Thyroid gland (tissue), 4 donors: ENCODE measurements at regions not wholly inside any gene's neighbourhood (a gene's known extent, or its start where the extent isn't known, plus 50 kb on each side); places are given as distances from the start of the nearest gene placed in this dataset.

Experiments
- DNase-seq, 2 donors: peaks; one replicate each; pipeline ENCODE4 v3.0.0-alpha.2; 2019
- H3K27ac ChIP-seq, 3 donors: fragments of 200-600 bp; sonication (generic); 1 replicate in 2 of 3; 2 replicates in 1 of 3; pipeline ENCODE4 v1.5.1; 2016 to 2019; ENCODE audit warnings: mild to moderate bottlenecking in 1 of 3, moderate library complexity in 1 of 3
- H3K27me3 ChIP-seq: fragments of 200-600 bp; sonication (generic); one replicate; pipeline ENCODE4 v1.5.1; 2019
- H3K36me3 ChIP-seq, 2 donors: fragments of 200-600 bp; sonication (generic); one replicate each; pipeline ENCODE4 v1.5.1; 2016 to 2019
- H3K4me1 ChIP-seq, 2 donors: fragments of 200-600 bp; sonication (generic); one replicate each; pipeline ENCODE4 v1.5.1; 2017 to 2019
- H3K4me3 ChIP-seq, 3 donors: fragments of 200-600 bp; sonication (generic); replicated peaks in 1 of 3; 1 replicate in 2 of 3; 2 replicates in 1 of 3; pipeline ENCODE4 v1.5.1; 2016; ENCODE audit warnings: mild to moderate bottlenecking in 1 of 3
- H3K9me3 ChIP-seq: fragments of 200-600 bp; sonication (generic); one replicate; pipeline ENCODE4 v1.5.1; 2017
- CTCF ChIP-seq, 6 experiments: fragments of 200-600 bp in 3 of 6; fragments of 450-650 bp in 3 of 6; sonication (generic) in 3 of 6; IDR thresholded peaks; one replicate each; pipeline ENCODE4 v1.5.1; 2016 to 2019; ENCODE audit warnings: antibody characterized with exemption in 6 of 6, mild to moderate bottlenecking in 2 of 6, inconsistent platforms in 1 of 6, moderate library complexity in 1 of 6
- POLR2A ChIP-seq, 2 donors: fragments of 450-650 bp; IDR thresholded peaks; one replicate each; pipeline ENCODE4 v1.6.1; 2017; ENCODE audit warnings: antibody characterized with exemption in 2 of 2, mild to moderate bottlenecking in 2 of 2, moderate library complexity in 1 of 2
- WGBS, 2 donors: methylation state at CpG; one replicate each; pipeline ENCODE4 v1.1.5; 2017; 5-methylcytosine and 5-hydroxymethylcytosine counted together
- intact Hi-C: fragments of 100-400 bp; cut with DNase I; formaldehyde crosslinking; loops from one replicate; pipeline ENCODE4 v1.15.1; 2023

GRCh38 chr9:38153152-38153909, 84.3 kb upstream of the SHB start:
- H3K4me1 ChIP-seq, result no peaks in the 10 kb centered on the region
- H3K27me3 ChIP-seq, result no peaks in the 10 kb centered on the region
- no peak for DNase-seq
- no peak overlapping the region for H3K4me3 ChIP-seq
- 78 to 91% methylated on average over 6 of the region's 6 CpGs for WGBS, 2 donors
- no peak overlapping the region for H3K27ac ChIP-seq
- no peaks in the 10 kb centered on the region for H3K9me3 ChIP-seq
- intact Hi-C loops, result no loop called here
- TF ChIP-seq POLR2A (IDR thresholded peaks at IDR 0.05) (no peak), CTCF (IDR thresholded peaks at IDR 0.05) (no peak)
- H3K36me3 ChIP-seq, result no peaks in the 10 kb centered on the region

GRCh38 chr9:38149647-38150046, 80.6 kb upstream of the SHB start:
- intact Hi-C loops, result no loop called here
- no peak overlapping the region for H3K4me3 ChIP-seq
- H3K9me3 ChIP-seq, result no peaks in the 10 kb centered on the region
- H3K27me3 ChIP-seq, result no peaks in the 10 kb centered on the region
- H3K36me3 ChIP-seq, result no peaks in the 10 kb centered on the region
- 61 to 73% methylated on average over 3 of the region's 3 CpGs for WGBS, 2 donors
- no peak for DNase-seq
- TF ChIP-seq POLR2A (IDR thresholded peaks at IDR 0.05) (no peak), CTCF (IDR thresholded peaks at IDR 0.05) (no peak)
- H3K4me1 ChIP-seq, result no peaks in the 10 kb centered on the region
- H3K27ac ChIP-seq, result no peak overlapping the region

DNA sequence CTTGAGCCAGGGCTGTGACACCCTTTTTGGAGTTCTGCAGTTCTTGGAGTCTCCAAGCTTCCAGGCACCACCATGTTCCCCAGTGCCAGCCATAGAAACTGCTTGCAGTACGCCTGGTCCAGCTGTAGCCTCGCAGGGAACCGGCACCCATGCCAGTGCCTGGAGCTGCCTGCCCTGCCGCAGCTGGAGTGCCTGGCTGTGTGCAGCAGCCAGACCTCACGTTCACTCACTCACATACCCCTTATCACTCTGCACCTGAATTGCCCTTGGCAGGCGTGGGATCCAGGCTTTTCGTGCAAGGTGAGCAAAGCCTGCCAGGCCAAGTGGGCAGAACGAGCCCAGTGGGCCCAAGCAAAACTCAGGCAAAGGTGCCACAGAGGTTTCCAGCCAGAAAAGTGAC, 77.8 kb upstream of the SHB start:
- no peaks in the 10 kb centered on the region for H3K36me3 ChIP-seq
- H3K27ac ChIP-seq, result no peak overlapping the region
- no peaks in the 10 kb centered on the region for H3K9me3 ChIP-seq
- no peaks in the 10 kb centered on the region for H3K27me3 ChIP-seq
- 79 to 92% methylated on average over 6 to 8 of the region's 8 CpGs for WGBS, 2 donors
- intact Hi-C loops, result no loop called here
- H3K4me1 ChIP-seq, result no peaks in the 10 kb centered on the region
- DNase-seq, result no peak
- TF ChIP-seq POLR2A (IDR thresholded peaks at IDR 0.05) (no peak), CTCF (IDR thresholded peaks at IDR 0.05) (no peak)
- no peak overlapping the region for H3K4me3 ChIP-seq

GRCh38 chr9:38145526-38146053, 76.6 kb upstream of the SHB start:
- 87 to 98% methylated on average over 6 of the region's 6 CpGs for WGBS, 2 donors
- Histone ChIP-seq H3K27ac (no peak overlapping the region), H3K4me3 (no peak overlapping the region), H3K27me3 (no peaks in the 10 kb centered on the region), H3K36me3 (no peaks in the 10 kb centered on the region), H3K4me1 (no peaks in the 10 kb centered on the region), H3K9me3 (no peaks in the 10 kb centered on the region)
- no peak for TF ChIP-seq POLR2A (IDR thresholded peaks at IDR 0.05)
- TF ChIP-seq CTCF (IDR thresholded peaks at IDR 0.05), result no peak
- DNase-seq, result no peak
- intact Hi-C loops, result no loop called here

GRCh38 chr9:38144421-38144820, 75.4 kb upstream of the SHB start:
- Histone ChIP-seq H3K27me3 (no peaks in the 10 kb centered on the region), H3K4me3 (no peak overlapping the region), H3K9me3 (no peaks in the 10 kb centered on the region), H3K36me3 (no peaks in the 10 kb centered on the region), H3K4me1 (no peaks in the 10 kb centered on the region), H3K27ac (no peak overlapping the region)
- intact Hi-C loops, result no loop called here
- no peak for TF ChIP-seq CTCF (IDR thresholded peaks at IDR 0.05)
- no peak for TF ChIP-seq POLR2A (IDR thresholded peaks at IDR 0.05)
- 82 to 85% methylated on average over 4 of the region's 4 CpGs for WGBS, 2 donors
- DNase-seq, result no peak
